Activated CD4-positive, alpha-beta T cell treated with anti-CD3 and anti-CD28 coated beads for 24 hours (primary cell): ENCODE measurements at regions not wholly inside any gene's neighbourhood (a gene's known extent, or its start where the extent isn't known, plus 50 kb on each side); places are given as distances from the start of the nearest gene placed in this dataset.
"Not testable (repeated sequence)": the region's sequence is repeated elsewhere in the genome, so short reads cannot be mapped to it uniquely, and the experiment has no call there.

ENCODE experiments used
- DNase-seq, 2 donors: peaks; one replicate each; pipeline ENCODE4 v3.0.0-alpha.2; 2020; ENCODE audit warnings: low read depth in 2 of 2

DNA sequence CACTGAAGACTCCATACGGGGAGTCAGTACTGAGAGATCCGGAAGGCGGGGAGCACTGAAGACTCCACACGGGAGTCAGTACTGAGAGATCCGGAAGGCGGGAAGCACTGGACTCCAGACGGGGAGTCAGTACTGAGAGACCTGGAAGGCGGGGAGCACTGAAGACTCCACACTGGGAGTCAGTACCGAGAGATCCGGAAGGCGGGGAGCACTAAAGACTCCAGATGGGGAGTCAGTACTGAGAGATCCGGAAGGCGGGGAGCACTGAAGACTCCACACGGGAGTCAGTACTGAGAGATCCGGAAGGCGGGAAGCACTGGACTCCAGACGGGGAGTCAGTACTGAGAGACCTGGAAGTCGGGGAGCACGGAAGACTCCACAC lies 77.2 kb downstream of the DLL1 start:
- not testable (repeated sequence) for DNase-seq

DNA sequence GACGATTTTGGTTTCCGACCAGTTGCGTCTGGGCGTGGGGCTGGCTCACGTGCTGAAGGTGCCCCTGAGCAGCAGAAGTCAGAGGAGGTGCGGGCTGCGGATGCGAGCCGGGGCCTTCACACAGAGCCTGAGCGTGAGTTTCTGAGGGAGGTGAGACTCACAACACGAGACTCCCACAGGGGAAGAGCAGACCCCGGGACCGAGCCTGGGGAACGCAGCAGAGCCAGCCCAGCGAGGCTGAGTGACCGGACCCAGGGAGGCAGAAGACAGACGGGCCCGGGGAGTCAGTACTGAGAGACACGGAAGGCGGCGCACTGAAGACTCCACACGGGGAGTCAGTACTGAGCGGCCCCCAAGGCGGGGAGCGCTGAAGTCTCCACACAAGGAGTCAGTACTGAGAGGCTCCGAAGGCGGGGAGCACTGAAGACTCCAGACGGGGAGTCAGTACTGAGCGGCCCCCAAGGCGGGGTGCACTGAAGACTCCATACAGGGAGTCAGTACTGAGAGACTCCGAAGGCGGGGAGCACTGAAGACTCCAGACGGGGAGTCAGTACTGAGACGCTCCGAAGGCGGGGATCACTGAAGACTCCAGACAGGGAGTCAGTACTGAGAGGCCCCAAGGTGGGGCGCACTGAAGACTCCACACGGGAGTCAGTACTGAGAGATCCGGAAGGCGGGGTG lies 77.8 kb downstream of the DLL1 start:
- DNase-seq = no peak

DNA sequence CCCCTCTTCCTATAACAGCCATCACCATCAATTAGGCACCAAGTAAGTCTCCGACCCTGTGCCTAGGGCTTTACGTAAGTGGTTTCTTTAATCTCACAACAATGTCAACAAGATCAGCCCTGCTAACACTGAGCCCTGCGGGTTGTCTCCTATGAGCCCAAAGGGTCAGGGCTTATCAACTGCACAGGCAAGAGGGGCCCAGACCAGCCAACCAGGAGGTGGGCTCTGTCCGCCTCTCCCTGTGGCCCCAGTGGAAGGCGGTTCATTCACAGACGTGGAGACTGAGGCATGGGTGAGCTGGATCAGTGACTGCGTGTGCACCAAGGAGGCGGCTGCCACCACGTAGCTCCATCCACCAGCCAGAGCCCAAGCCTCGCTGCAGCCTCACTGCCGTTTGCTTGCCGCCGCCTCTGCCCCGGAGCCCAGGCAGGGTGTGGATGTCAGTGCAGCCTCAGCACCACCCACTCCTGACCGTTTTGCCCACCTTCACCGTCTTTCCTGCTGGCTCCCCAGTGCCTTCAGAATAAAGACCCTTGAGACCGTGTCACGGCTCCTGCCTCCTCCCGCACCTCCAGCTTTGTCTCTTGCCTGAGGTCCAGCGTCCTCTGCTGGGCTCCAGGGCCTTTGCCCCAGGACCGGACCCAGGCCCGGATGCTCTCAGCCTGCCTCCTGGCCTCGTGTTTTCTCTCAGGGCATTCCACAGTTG lies 78.7 kb downstream of the DLL1 start:
- no peak for DNase-seq

DNA sequence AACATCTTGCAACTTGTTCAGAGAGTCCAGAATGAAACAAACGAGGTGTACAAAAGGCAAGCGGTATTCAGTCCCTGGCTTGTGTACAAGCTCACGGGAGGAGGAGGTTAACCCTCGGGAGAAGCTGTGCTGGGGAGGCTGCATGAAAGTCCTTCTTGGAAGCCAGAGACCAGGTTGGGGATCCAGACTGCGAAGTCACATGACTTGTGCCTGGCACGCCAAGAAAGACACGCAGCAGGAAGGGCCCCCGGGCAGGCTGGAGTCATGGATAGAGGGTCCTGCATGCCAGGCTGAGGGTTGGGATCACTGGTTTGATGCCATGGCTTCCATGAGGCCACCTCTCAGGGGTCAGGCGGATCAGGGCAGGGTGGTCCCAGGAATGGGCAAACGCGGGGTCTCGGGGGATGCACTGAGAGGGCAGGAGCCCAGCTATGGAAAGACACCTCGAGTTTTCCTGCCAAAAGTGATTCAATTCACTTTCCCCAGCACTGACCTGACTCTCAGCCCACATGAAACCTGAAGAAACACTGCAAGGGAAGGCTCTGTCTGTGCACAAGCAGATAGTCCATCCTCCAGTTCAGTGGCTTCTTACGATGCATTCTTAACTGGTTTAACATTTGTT lies 79.4 kb downstream of the DLL1 start:
- no peak for DNase-seq

DNA sequence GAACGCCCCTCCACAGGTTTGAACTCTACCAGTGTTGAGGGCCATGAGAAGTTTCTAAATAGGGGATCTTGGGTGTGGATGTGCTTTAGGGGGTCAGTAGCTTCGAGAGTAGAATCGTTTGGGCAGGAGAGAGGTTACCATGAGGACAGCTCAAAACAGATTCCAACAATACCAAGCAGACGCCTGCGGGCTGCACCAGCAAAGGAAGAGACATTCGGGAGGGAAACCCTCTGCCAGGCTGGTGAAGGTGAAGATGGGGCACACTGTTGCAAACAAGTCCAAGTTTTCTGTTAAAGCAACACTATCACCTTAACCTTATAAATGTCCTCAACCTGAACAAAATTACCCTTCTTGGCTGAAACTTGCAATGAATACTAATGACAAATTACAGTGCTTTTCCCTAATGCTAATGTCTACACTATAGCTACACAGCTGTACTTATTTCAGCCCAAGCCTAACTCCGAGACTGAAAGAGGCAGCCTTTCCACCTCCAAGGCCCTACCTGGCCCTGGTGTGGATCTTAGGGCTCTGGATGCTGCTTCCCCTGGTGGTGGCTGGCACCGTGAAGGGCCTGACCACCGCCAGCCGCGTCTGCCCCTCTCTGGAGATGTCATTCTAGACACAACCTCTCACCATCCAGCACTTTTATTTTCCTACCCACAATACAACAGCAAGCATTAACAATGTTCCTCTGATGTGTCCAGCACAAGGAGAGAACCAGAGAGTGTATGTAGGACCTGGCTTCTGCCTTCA lies 80.1 kb downstream of the DLL1 start:
- no peak for DNase-seq

DNA sequence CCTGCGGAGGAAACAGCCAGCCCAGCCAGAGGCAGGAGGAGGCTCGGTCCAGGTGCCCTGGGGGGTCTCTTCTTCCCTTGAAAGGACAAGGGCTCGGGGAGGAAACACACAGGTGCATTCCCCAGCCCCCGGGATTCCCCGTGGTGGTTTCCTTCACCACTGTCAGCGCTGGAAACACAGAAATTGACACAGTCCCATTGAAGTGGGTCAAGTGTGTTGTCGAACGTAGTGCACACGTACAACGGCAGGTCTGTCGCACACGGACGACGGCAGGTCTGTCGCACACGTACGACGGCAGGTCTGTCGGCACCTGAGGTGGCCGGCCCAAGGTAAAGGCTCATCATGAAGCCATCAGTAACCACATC lies 80.9 kb downstream of the DLL1 start:
- no peak for DNase-seq

DNA sequence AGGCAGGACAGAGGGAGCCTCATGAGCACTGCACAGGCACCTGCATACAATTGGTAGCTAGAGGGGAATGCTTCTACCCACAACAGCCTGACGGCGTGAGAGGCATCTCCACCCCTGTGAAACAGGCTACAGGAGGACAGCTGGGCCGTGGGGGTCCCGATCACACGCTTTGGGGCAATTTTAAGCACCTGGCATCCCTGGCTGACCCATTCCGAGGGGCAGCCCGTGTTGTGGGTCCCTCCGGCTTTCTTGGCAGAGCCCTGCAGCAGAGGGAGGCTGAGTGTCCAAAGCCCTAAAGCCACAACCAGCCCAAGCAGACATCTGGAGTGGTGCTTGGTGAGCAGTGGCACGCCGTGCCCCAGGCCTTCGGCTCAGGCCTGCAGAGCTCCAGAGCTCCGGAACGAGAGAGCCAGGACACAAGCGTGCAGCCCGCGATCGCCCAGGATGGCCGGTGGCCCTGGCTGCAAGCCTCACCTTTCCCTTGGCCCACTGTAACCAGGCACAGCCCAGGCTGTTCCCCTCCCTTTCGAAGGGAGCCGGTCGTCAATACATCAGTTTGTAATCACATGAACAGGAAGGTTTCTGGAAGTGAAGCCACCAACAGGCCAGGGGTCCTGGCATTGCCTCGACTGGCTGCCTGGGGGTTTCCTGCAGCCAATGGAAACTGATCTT lies 81.4 kb downstream of the DLL1 start:
- no peak for DNase-seq

DNA sequence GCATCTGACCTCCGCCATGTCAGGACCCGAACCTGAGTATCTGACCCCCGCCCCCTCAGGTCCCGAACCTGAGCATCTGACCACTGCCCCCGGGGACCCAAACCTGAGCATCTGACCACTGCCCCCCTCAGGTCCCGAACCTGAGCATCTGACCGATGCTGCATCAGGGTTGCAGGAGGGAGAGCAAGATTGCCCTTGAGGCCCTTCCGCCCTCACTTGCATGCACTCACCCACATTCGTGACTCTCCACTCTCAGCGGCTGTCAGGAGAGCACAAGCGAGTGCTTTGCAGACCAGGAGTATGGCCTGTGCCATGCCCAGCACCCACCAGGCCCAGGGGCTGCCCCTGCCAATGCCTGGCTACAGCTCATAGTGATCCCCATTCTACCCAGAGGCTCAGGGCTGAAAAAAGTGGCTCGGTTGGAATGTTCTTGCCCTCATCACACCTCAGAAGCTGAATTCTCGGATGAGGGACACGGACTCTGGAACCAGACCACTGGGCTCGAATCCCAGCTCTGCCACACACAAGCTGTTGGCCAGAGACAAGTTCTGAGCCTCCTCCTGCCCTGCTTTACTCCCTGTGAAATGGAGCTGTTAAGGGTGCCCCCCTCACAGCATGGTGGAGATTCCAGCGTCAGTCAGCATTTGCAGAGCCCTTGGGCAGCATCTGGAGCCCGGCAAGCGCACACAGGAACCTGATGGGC lies 82.1 kb downstream of the DLL1 start:
- DNase-seq = no peak

DNA sequence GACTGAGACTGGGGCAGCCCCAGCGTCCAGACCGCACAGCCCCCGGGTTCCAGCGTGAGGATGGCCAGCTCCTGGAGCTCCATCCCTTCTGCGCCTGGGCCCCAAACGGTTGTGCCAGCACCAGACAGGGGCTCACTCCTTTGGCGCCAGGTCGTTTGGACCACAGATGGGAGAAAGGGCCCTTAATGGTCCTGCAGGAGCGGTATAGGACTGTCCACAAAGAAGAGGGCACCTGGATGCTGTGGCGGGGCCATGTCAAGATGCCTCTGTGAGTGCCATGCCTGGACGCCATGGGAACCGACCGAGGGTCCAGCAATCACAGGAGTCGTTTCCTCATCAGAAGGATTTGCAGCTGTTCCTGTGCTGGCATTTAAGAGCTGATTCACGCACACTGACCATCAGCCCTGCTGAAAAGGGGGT lies 82.7 kb downstream of the DLL1 start:
- DNase-seq = no peak

DNA sequence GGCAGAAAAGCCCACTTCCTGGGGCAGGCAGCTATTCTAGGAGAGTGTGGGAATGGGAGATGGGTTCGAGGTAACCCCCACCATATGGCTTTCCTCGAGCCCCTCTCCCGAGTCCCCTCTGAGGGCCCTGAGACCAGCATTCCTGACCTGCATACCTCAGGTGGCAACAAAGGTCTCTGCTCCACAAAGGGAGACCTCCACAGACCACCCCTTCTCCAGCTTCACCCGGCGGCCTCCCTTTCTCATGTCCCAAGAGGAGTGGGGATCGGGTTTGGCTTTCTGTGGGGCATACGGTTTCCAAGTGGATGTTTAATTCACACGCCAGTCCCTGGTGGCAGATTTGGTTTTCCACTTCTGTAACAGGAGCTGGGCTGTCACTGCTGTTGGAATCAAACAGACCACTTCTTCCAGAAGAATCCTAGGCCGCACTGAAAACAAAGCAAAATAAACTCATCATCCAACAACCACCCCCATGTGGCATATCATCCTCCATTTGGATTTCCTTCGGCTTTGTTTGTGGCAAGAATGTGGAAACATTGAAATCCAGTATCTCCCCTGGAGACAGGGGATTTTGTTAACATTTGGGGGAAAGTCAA lies 83.2 kb downstream of the DLL1 start:
- DNase-seq = no peak

DNA sequence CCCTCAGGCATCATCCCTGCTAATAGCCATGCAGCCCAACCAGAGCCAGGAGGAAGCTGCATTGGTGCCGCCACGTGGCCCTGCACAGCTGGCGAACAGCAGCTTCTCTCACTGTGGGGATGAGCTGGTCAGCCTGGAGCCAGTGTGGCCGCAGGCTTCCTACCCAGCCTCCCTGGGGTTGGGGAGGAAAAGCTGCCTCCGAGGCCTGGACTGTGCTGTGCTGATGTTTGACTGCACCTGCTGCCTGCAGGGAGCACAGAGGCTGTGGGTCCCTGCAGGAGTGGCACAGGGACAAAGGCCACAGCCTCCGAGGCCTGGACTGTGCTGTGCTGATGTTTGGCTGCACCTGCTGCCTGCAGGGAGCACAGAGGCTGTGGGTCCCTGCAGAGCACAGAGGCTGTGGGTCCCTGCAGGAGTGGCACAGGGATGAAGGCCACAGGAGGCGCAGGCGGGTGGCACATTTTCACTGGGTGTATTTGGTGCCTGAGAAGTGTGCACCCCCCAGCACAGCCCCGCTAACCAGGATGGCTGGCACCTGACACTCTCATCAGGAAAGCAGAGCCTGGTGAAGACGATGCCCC lies 83.9 kb downstream of the DLL1 start:
- DNase-seq = no peak

DNA sequence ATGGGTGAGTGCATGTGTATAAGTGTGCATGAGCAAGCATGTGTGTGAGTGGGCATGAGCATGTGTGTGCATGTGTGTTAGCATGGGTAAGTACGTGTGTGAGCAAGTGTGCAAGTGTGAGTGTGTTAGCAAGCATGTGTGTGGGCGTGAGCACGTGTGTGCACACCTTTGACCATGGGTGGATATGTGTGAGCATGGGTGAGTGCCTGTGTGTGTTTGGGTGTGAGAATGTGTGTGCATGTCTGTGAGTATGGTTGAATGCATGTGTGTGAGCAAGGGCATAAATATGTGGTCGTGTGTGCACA lies 84.6 kb downstream of the DLL1 start:
- no peak for DNase-seq

DNA sequence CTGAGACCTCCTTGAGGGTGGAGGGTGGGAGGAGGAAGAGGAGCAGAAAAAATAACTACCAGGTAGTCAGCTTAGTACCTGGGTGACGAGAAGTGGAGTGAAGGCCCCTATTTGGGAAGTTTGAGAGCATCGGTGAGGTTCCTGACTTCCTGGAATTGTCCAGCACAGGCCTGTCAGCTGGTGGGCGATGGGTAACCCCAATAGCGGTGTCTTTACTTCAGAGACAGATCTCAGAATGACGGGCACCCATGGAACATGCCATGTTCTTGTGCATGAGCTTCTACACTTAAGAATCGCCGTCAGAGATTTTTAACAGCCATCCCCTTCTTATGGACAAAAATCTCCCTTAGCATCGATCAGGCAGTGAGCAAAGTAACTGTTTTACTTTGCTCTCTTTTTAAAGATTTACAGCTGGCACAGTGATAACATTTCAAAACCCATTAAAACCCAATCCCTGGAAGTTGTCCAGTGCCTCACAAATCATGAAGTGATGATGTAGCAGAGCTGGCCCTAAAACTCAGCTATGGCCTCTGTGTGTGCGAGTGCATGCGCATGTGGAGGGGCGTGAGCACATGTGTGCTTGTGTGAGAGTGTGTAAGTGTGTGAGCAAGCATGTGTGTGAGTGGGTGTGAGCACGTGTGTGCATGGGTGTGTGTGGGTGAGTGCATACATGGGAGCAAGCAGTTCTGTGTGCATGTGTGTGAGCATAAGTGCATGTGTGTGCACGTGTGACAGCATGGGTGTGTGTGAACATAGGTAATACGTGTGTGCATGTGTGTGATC lies 85.2 kb downstream of the DLL1 start:
- DNase-seq = no peak

DNA sequence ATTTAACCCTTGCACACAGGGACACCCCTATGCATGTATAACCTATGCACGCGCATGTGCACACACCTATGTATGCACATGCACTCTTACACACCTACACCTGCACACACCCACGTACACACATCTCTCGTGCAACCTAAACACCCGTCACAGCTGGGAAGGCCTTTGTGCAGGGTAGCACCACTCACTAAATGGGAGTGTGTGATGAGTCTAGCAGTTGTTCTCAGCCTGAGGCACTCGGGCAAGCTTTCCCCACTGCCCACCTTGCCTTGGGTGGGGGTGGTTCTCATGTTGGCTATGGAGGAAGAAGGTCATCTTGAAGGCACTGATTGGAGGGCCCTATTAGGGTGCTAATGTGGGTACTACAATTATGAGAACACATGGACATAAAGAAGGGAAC lies 85.8 kb downstream of the DLL1 start:
- no peak for DNase-seq

DNA sequence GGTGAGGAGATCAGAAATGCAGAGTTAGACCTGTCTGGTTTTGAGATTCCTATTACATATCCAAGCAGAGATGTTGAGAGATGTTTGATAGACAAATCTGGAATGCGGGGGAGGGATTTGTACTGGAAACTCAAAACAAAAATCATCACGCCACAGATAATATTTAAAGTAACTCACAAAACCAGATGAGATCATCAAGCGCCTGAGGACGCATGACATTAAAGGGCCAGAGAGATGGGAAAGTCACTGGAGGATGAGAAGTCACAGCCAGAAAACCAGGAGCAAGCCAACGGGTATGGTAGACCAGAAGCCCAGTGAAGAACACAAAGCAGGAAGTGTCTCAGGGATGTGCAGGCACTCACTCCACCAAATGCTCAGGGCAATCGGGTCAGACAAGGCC lies 87.7 kb downstream of the DLL1 start:
- DNase-seq = no peak

DNA sequence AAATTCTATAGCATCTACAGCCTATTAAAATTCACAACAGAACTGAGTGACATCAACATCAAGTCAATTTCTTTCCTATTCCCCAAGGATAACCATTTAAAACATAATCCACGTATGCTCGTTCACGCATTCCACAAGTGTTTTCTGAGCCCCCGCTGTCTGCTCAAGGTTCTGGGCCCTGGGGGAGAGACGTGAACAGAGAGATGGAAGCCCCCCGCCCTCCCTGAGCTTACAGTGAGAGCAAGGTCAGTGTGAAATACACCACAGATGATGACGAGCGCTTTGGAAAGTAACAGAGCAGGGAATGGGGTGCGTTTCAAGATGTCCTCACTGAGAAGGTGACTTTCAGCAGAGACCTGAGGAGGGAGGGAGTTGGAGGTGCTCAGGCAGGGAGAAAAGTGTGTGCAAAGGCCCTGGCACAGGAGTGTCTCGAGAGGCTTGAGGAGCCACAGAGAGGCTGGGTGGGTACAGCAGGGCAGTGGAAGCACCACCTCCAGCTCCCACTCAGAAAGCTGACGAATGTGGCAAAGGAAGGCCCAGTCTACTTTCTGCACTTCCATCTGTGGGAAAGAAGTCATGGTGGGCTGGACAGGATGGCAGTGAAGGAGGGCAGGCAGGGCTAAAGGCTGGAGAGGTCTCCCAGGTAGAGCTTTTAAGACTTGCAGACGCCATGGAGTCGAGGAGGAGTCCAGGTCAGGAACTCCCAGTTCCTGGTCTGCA lies 88.3 kb downstream of the DLL1 start:
- no peak for DNase-seq

DNA sequence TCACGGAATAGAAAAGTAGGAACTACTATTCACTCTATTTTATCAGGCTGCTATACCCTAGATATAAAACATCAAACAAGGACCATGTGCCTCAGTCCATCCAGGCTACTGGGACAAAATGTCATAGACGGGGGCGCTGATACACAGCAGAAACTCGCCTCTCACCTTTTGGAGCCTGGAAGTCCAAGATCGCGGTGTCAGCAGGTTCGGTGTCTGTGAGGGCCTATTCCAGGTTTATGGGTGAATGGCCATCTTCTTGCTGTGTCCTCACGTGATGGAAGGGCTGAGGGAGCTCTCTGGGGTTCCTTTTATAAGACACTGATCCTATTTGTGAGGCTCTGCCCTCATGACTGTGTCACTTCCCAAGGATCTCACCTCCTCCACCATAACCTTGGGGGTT lies 89.5 kb downstream of the DLL1 start:
- DNase-seq = no peak

DNA sequence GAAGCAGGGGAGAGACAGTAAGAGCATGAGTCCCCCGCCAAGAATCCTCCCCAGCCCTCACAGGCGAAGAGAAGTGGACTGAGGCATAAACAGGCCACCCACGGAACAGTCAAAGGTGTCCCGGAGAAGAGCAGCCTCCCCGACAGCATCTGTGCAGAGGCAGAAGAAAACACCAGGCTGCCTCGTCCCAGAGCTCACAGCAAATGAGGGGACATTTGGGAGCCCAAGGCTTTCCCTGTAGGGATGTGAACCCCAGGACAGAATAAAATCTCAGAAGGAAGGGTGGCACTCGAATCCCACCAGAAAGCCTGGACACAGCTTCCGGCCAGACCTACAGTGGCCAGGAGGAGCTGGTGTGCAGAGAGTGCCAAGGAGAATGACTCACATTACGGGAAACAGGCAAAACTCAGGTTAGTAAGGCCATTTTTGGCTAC lies 90.4 kb downstream of the DLL1 start:
- DNase-seq = no peak

DNA sequence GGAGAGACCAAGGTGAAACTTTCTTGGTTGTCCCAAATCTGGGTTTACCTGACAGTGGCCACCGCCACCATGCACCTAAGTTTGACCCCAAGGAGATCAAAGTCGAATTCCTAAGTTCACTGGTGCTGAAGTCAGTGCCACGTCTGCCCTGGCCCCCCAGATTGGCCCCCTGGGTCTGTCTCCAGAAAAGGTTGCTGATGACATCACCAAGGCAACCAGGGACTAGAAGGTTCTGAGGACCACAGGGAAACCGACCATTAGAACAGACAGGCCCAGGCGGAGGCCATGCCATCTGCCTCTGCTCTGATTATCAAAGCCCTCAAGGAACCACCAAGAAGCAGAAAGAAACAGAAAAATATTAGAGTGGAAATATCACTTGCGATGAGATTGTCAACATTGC lies 91.2 kb downstream of the DLL1 start:
- no peak for DNase-seq
